ENCODE measurements at regions not wholly inside any gene's neighbourhood (a gene's known extent, or its start where the extent isn't known, plus 50 kb on each side); places are given as distances from the start of the nearest gene placed in this dataset.

DNA sequence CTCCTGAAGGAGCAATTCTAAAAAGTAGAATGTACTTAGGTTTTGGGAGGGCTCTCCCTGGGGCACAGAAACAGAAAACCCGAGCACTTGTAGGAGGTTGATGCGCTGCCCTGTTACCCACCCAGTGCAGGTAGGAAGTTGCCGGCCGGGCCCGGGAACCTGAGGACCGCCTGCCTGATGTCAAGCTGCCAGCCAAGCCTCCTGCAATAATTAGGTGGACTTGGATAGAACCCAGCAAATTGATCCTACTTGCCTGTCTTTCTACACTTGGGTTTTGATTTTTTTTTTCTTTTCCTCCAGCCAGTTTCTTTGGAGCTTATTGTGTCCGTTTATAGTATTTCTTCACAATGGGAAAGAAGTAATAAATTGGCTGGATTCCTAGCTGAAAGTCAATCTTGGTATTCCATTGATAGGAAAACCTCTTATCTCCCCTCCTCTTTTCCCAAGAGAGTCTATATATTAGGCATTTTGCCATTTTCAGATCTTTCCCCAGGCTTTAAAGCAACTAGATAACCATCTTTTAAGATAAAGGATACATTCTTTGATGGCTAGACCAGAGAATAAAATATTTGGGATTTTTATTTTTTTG lies 78.3 kb upstream of the FYN start:
- Histone ChIP-seq H3K79me2 (ENCODE audit: insufficient read depth, low read length) (no peaks in the 10 kb centered on the region), H3K36me3 (ENCODE audit: low read length) (no peaks in the 10 kb centered on the region), H3K27ac (ENCODE audit: low read depth, low read length) (no peak overlapping the region), H3K9me3 (ENCODE audit: insufficient read depth, low read length) (no peaks in the 10 kb centered on the region), H3K9me2 (replicated peaks; ENCODE audit: insufficient read depth, low read length) (no peaks in the 10 kb centered on the region), H3K27me3 (ENCODE audit: low read length) (no peaks in the 10 kb centered on the region), H2AFZ (ENCODE audit: low read depth, low read length, severe bottlenecking) (no peak overlapping the region), H3K4me2 (ENCODE audit: low read depth, low read length, poor library complexity, severe bottlenecking) (no peak overlapping the region), H4K20me1 (ENCODE audit: low read depth, low read length) (no peaks in the 10 kb centered on the region), H3K4me3 (ENCODE audit: insufficient read depth, low read length, poor library complexity, severe bottlenecking) (no peak overlapping the region), H3F3A (ENCODE audit: insufficient read depth) (no peaks in the 10 kb centered on the region), H3K9ac (ENCODE audit: low read length) (no peak overlapping the region)
- no peak for TF ChIP-seq EZH2phosphoT487 (conservative IDR thresholded peaks at IDR 0.05; ENCODE audit: low read length)
- TF ChIP-seq, protein P1, sequence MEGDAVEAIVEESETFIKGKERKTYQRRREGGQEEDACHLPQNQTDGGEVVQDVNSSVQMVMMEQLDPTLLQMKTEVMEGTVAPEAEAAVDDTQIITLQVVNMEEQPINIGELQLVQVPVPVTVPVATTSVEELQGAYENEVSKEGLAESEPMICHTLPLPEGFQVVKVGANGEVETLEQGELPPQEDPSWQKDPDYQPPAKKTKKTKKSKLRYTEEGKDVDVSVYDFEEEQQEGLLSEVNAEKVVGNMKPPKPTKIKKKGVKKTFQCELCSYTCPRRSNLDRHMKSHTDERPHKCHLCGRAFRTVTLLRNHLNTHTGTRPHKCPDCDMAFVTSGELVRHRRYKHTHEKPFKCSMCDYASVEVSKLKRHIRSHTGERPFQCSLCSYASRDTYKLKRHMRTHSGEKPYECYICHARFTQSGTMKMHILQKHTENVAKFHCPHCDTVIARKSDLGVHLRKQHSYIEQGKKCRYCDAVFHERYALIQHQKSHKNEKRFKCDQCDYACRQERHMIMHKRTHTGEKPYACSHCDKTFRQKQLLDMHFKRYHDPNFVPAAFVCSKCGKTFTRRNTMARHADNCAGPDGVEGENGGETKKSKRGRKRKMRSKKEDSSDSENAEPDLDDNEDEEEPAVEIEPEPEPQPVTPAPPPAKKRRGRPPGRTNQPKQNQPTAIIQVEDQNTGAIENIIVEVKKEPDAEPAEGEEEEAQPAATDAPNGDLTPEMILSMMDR (IDR thresholded peaks at IDR 0.05; ENCODE audit: insufficient read depth, low read length, poor library complexity, severe bottlenecking): no peak

GRCh38 chr6:111952274-111952673 lies 79.0 kb upstream of the FYN start:
- Histone ChIP-seq H3K79me2 (ENCODE audit: insufficient read depth, low read length) (no peaks in the 10 kb centered on the region), H3K4me3 (ENCODE audit: insufficient read depth, low read length, poor library complexity, severe bottlenecking) (no peak overlapping the region), H3K27me3 (ENCODE audit: low read length) (no peaks in the 10 kb centered on the region), H3F3A (ENCODE audit: insufficient read depth) (no peaks in the 10 kb centered on the region), H3K9me2 (replicated peaks; ENCODE audit: insufficient read depth, low read length) (no peaks in the 10 kb centered on the region), H3K9me3 (ENCODE audit: insufficient read depth, low read length) (no peaks in the 10 kb centered on the region), H2AFZ (ENCODE audit: low read depth, low read length, severe bottlenecking) (no peak overlapping the region), H4K20me1 (ENCODE audit: low read depth, low read length) (no peaks in the 10 kb centered on the region), H3K27ac (ENCODE audit: low read depth, low read length) (no peak overlapping the region), H3K4me2 (ENCODE audit: low read depth, low read length, poor library complexity, severe bottlenecking) (no peak overlapping the region), H3K36me3 (ENCODE audit: low read length) (no peaks in the 10 kb centered on the region), H3K9ac (ENCODE audit: low read length) (no peak overlapping the region)
- TF ChIP-seq, protein P1 (IDR thresholded peaks at IDR 0.05; ENCODE audit: insufficient read depth, low read length, poor library complexity, severe bottlenecking): no peak
- no peak for TF ChIP-seq EZH2phosphoT487 (conservative IDR thresholded peaks at IDR 0.05; ENCODE audit: low read length)

DNA sequence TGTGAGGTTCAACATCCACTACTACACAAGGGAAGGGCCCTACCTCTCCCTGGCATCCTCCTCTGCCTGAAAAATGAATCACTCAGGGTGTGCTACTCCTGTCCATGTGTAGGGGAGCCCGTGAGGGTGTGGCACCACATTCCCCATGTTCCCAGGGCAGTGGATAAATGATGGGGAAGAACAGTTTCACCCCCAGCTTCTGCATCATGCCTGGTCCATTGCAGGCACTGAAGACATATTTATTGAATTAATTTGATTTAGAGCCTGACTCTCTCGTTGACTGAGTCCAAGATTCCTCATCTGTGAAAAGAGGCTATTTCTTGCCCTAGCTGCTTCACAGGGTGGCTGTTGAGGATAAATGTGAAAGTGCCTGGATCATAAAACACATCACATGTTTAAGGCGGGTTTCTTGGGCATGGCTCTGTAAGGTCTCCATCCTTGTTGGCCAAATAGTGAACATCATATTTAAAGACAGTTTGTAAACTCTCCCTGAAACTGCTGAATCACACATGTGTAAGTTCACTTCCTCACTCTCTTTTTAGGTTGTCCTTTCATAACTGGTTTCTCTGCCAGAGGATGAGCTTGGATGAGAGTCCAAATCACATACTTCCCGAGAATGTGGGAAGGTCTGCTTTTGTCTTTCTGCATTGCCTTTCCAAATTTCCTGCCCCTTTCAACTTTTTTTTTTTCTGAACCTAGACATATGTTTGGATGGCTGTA lies 79.7 kb upstream of the FYN start:
- Histone ChIP-seq H3K4me3 (ENCODE audit: insufficient read depth, low read length, poor library complexity, severe bottlenecking) (no peak overlapping the region), H3K4me2 (ENCODE audit: low read depth, low read length, poor library complexity, severe bottlenecking) (no peak overlapping the region), H3K79me2 (ENCODE audit: insufficient read depth, low read length) (no peaks in the 10 kb centered on the region), H3K9me3 (ENCODE audit: insufficient read depth, low read length) (no peaks in the 10 kb centered on the region), H3K9ac (ENCODE audit: low read length) (no peak overlapping the region), H4K20me1 (ENCODE audit: low read depth, low read length) (no peaks in the 10 kb centered on the region), H3K27ac (ENCODE audit: low read depth, low read length) (no peak overlapping the region), H3K27me3 (ENCODE audit: low read length) (no peaks in the 10 kb centered on the region), H2AFZ (ENCODE audit: low read depth, low read length, severe bottlenecking) (no peak overlapping the region), H3K9me2 (replicated peaks; ENCODE audit: insufficient read depth, low read length) (no peaks in the 10 kb centered on the region), H3K36me3 (ENCODE audit: low read length) (no peaks in the 10 kb centered on the region), H3F3A (ENCODE audit: insufficient read depth) (no peaks in the 10 kb centered on the region)
- TF ChIP-seq, protein P1 (IDR thresholded peaks at IDR 0.05; ENCODE audit: insufficient read depth, low read length, poor library complexity, severe bottlenecking): no peak
- TF ChIP-seq EZH2phosphoT487 (conservative IDR thresholded peaks at IDR 0.05; ENCODE audit: low read length): no peak

All from SU-DHL-6 (cell line).